Esophagus muscularis mucosa (tissue), 4 donors: ENCODE measurements at regions not wholly inside any gene's neighbourhood (a gene's known extent, or its start where the extent isn't known, plus 50 kb on each side); places are given as distances from the start of the nearest gene placed in this dataset.

Source experiments
- EP300 ChIP-seq: sonication (generic); formaldehyde crosslinking; IDR thresholded peaks from one replicate; pipeline ENCODE4 v1.6.1; 2017; ENCODE audit warnings: antibody characterized with exemption
- POLR2A ChIP-seq: fragments of 450-650 bp; IDR thresholded peaks from one replicate; pipeline ENCODE4 v1.6.1; 2017; ENCODE audit warnings: antibody characterized with exemption, moderate library complexity, mild to moderate bottlenecking, low read depth
- TF ChIP-seq, protein P1 (sequence below), 3 experiments: fragments of 200-600 bp in 2 of 3; fragments of 450-650 bp in 1 of 3; sonication (generic) in 2 of 3; IDR thresholded peaks; one replicate each; pipeline ENCODE4 v1.5.1; 2017 to 2019; ENCODE audit warnings: antibody characterized with exemption in 3 of 3, mild to moderate bottlenecking in 2 of 3, moderate library complexity in 1 of 3

DNA sequence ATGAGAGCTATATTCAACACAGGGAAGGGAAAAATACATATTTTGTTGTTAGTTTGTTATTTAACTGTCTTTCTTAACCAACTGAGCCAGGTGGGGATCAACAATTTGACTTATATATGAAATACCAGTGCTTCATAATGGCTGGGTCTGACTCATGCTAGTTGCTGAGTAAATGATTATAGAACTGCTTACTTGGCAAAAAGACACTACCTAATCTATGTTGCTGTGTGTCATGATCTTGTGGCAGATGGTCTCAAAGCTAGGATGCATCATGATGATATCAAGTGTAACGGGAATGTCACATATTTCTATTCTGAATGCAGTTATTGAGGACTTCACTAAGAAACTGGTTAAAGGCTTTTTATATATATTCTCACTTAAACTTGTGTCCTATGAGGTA lies 727.4 kb upstream of the SLITRK1 start:
- TF ChIP-seq EP300 (no peak), POLR2A (no peak)
- TF ChIP-seq, protein P1, sequence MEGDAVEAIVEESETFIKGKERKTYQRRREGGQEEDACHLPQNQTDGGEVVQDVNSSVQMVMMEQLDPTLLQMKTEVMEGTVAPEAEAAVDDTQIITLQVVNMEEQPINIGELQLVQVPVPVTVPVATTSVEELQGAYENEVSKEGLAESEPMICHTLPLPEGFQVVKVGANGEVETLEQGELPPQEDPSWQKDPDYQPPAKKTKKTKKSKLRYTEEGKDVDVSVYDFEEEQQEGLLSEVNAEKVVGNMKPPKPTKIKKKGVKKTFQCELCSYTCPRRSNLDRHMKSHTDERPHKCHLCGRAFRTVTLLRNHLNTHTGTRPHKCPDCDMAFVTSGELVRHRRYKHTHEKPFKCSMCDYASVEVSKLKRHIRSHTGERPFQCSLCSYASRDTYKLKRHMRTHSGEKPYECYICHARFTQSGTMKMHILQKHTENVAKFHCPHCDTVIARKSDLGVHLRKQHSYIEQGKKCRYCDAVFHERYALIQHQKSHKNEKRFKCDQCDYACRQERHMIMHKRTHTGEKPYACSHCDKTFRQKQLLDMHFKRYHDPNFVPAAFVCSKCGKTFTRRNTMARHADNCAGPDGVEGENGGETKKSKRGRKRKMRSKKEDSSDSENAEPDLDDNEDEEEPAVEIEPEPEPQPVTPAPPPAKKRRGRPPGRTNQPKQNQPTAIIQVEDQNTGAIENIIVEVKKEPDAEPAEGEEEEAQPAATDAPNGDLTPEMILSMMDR (IDR thresholded peaks at IDR 0.05), result no peak
